ENCODE measurements at regions not wholly inside any gene's neighbourhood (a gene's known extent, or its start where the extent isn't known, plus 50 kb on each side); places are given as distances from the start of the nearest gene placed in this dataset.

GRCh38 chr17:72514321-72514861, 393.6 kb downstream of the SOX9 start:
- no peak for TF ChIP-seq CTCF (IDR thresholded peaks at IDR 0.05; ENCODE audit: low read depth, low read length)
- H3K27me3 ChIP-seq (ENCODE audit: insufficient read depth, low read depth, severe bottlenecking), result no peaks in the 10 kb centered on the region
- H3K27ac ChIP-seq, result no peak overlapping the region
- no peaks in the 10 kb centered on the region for H3K9me3 ChIP-seq (ENCODE audit: severe bottlenecking)
- no peaks in the 10 kb centered on the region for H3K36me3 ChIP-seq
- no peak for DNase-seq
- H3K4me3 ChIP-seq (ENCODE audit: low read depth, low read length), result no peak overlapping the region

- Histone ChIP-seq H3K27me3 (ENCODE audit: insufficient read depth, low read depth, severe bottlenecking) (no peaks in the 10 kb centered on the region), H3K36me3 (no peaks in the 10 kb centered on the region), H3K9me3 (ENCODE audit: severe bottlenecking) (no peaks in the 10 kb centered on the region), H3K27ac (no peak overlapping the region), H3K4me3 (ENCODE audit: low read depth, low read length) (no peak overlapping the region)
- DNase-seq, result no peak
- no peak for TF ChIP-seq CTCF (IDR thresholded peaks at IDR 0.05; ENCODE audit: low read depth, low read length)
These were observed 394.1 kb downstream of the SOX9 start for GRCh38 chr17:72514891-72515290.

- no peak for DNase-seq
- H3K4me3 ChIP-seq (ENCODE audit: low read depth, low read length), result no peak overlapping the region
- TF ChIP-seq CTCF (IDR thresholded peaks at IDR 0.05; ENCODE audit: low read depth, low read length), result no peak
- H3K27ac ChIP-seq, result no peak overlapping the region
- H3K36me3 ChIP-seq, result no peaks in the 10 kb centered on the region
- H3K27me3 ChIP-seq (ENCODE audit: insufficient read depth, low read depth, severe bottlenecking), result no peaks in the 10 kb centered on the region
- no peaks in the 10 kb centered on the region for H3K9me3 ChIP-seq (ENCODE audit: severe bottlenecking)
These were observed 394.7 kb downstream of the SOX9 start for GRCh38 chr17:72515291-72516065.

- H3K9me3 ChIP-seq (ENCODE audit: severe bottlenecking), result no peaks in the 10 kb centered on the region
- no peaks in the 10 kb centered on the region for H3K36me3 ChIP-seq
- H3K27ac ChIP-seq, result no peak overlapping the region
- no peaks in the 10 kb centered on the region for H3K27me3 ChIP-seq (ENCODE audit: insufficient read depth, low read depth, severe bottlenecking)
- no peak overlapping the region for H3K4me3 ChIP-seq (ENCODE audit: low read depth, low read length)
- DNase-seq, result no peak
- TF ChIP-seq CTCF (IDR thresholded peaks at IDR 0.05; ENCODE audit: low read depth, low read length), result no peak
These were observed 396.1 kb downstream of the SOX9 start for GRCh38 chr17:72516772-72517399.

GRCh38 chr17:72517413-72518158, 396.8 kb downstream of the SOX9 start:
- no peaks in the 10 kb centered on the region for H3K27me3 ChIP-seq (ENCODE audit: insufficient read depth, low read depth, severe bottlenecking)
- no peaks in the 10 kb centered on the region for H3K9me3 ChIP-seq (ENCODE audit: severe bottlenecking)
- no peaks in the 10 kb centered on the region for H3K36me3 ChIP-seq
- no peak overlapping the region for H3K27ac ChIP-seq
- H3K4me3 ChIP-seq (ENCODE audit: low read depth, low read length), result no peak overlapping the region
- DNase-seq, result no peak
- no peak for TF ChIP-seq CTCF (IDR thresholded peaks at IDR 0.05; ENCODE audit: low read depth, low read length)

All from WERI-Rb-1 (cell line).